KMS-11 (cell line): ENCODE measurements at regions not wholly inside any gene's neighbourhood (a gene's known extent, or its start where the extent isn't known, plus 50 kb on each side); places are given as distances from the start of the nearest gene placed in this dataset.
"Not testable (repeated sequence)": the region's sequence is repeated elsewhere in the genome, so short reads cannot be mapped to it uniquely, and the experiment has no call there.

ENCODE experiments used
- H2AFZ ChIP-seq: fragments of 200-600 bp; sonication (generic); 2 replicates; pipeline ENCODE4 v1.6.1; 2016; ENCODE audit warnings: antibody characterized with exemption, mixed run types, low read depth
- H3K27ac ChIP-seq: fragments of 200-600 bp; sonication (generic); 2 replicates; pipeline ENCODE4 v1.6.1; 2016; ENCODE audit warnings: mild to moderate bottlenecking, mixed run types
- H3K27me3 ChIP-seq: fragments of 200-600 bp; sonication (generic); 2 replicates; pipeline ENCODE4 v1.6.1; 2017; ENCODE audit warnings: mild to moderate bottlenecking, low read depth, mixed run types, moderate library complexity; ENCODE audit not compliant: insufficient read depth
- H3K36me3 ChIP-seq: fragments of 200-600 bp; sonication (generic); 2 replicates; pipeline ENCODE4 v1.6.1; 2017; ENCODE audit warnings: mild to moderate bottlenecking, mixed run types; ENCODE audit not compliant: insufficient read depth
- H3K4me1 ChIP-seq: fragments of 200-600 bp; sonication (generic); 2 replicates; pipeline ENCODE4 v1.6.1; 2016; ENCODE audit warnings: mild to moderate bottlenecking, low read depth, mixed run types; ENCODE audit not compliant: poor library complexity, severe bottlenecking
- H3K4me2 ChIP-seq: fragments of 200-600 bp; sonication (generic); 2 replicates; pipeline ENCODE4 v1.7.0; 2016; ENCODE audit warnings: mild to moderate bottlenecking, mixed run types
- H3K4me3 ChIP-seq: fragments of 200-600 bp; sonication (generic); IDR thresholded peaks from 2 replicates; pipeline ENCODE4 v1.6.1; 2017; ENCODE audit warnings: low read depth, low read length, mixed read lengths; ENCODE audit not compliant: insufficient read depth
- H3K79me2 ChIP-seq: fragments of 200-600 bp; sonication (generic); 2 replicates; pipeline ENCODE4 v1.6.1; 2016; ENCODE audit warnings: low read depth, mixed run types; ENCODE audit not compliant: insufficient read depth
- H3K9ac ChIP-seq: fragments of 200-600 bp; sonication (generic); 2 replicates; pipeline ENCODE4 v1.6.1; 2016; ENCODE audit warnings: mild to moderate bottlenecking, mixed run types
- H4K20me1 ChIP-seq: fragments of 200-600 bp; sonication (generic); 2 replicates; pipeline ENCODE4 v1.6.1; 2016; ENCODE audit warnings: mild to moderate bottlenecking, mixed run types; ENCODE audit not compliant: insufficient read depth
- TF ChIP-seq, protein P1 (sequence below): fragments of 200-600 bp; sonication (generic); conservative IDR thresholded peaks from 2 replicates; pipeline ENCODE4 v1.6.1; 2017; ENCODE audit warnings: low read depth, mild to moderate bottlenecking, antibody characterized with exemption, low read length, moderate library complexity, mixed read lengths

- no peak overlapping the region for H2AFZ ChIP-seq
- H3K4me3 ChIP-seq: no peak overlapping the region
- no peak overlapping the region for H3K4me2 ChIP-seq
- no peak overlapping the region for H3K9ac ChIP-seq
- H3K27me3 ChIP-seq: no peaks in the 10 kb centered on the region
- TF ChIP-seq, protein P1, sequence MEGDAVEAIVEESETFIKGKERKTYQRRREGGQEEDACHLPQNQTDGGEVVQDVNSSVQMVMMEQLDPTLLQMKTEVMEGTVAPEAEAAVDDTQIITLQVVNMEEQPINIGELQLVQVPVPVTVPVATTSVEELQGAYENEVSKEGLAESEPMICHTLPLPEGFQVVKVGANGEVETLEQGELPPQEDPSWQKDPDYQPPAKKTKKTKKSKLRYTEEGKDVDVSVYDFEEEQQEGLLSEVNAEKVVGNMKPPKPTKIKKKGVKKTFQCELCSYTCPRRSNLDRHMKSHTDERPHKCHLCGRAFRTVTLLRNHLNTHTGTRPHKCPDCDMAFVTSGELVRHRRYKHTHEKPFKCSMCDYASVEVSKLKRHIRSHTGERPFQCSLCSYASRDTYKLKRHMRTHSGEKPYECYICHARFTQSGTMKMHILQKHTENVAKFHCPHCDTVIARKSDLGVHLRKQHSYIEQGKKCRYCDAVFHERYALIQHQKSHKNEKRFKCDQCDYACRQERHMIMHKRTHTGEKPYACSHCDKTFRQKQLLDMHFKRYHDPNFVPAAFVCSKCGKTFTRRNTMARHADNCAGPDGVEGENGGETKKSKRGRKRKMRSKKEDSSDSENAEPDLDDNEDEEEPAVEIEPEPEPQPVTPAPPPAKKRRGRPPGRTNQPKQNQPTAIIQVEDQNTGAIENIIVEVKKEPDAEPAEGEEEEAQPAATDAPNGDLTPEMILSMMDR: no peak
- peaks cover 2% of the 10 kb centered on the region for H3K4me1 ChIP-seq
- no peaks in the 10 kb centered on the region for H3K36me3 ChIP-seq
- no peaks in the 10 kb centered on the region for H3K79me2 ChIP-seq
- H4K20me1 ChIP-seq: no peaks in the 10 kb centered on the region
- H3K27ac ChIP-seq: no peak overlapping the region
Observed at GRCh38 chr12:9327320-9327719, 119.1 kb upstream of the PZP start.

DNA sequence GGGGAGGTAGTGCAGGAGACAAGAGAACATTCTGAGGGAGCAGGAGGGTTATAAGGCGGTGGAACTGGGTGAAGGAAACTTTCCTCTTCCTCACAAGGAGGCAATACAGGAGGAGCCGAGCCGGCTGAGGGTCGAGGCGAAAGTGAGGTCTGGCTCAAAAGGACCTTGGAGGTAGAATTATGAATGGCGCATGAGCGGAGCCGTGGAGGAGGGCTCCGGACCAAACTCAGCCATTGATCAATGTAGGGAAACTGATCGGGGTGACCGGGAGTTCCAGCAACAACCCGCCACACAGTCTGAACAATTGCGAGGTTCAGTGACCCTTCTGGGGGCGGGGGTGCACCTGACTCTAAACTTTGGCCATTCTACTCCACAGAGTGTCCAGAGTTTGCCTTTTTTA lies 118.7 kb upstream of the PZP start:
- not testable (repeated sequence) for H3K9ac ChIP-seq, H3K36me3 ChIP-seq, H4K20me1 ChIP-seq, H3K79me2 ChIP-seq, H2AFZ ChIP-seq, H3K4me1 ChIP-seq, H3K27ac ChIP-seq, H3K4me3 ChIP-seq, H3K27me3 ChIP-seq, H3K4me2 ChIP-seq

GRCh38 chr12:9326085-9326484 lies 117.9 kb upstream of the PZP start:
- Histone ChIP-seq H3K4me2 (no peak overlapping the region), H3K27ac (no peak overlapping the region), H3K4me3 (no peak overlapping the region), H3K36me3 (no peaks in the 10 kb centered on the region), H3K27me3 (no peaks in the 10 kb centered on the region), H3K9ac (no peak overlapping the region), H4K20me1 (no peaks in the 10 kb centered on the region), H3K79me2 (no peaks in the 10 kb centered on the region), H2AFZ (no peak overlapping the region), H3K4me1 (no peaks in the 10 kb centered on the region)
- TF ChIP-seq, protein P1: no peak

DNA sequence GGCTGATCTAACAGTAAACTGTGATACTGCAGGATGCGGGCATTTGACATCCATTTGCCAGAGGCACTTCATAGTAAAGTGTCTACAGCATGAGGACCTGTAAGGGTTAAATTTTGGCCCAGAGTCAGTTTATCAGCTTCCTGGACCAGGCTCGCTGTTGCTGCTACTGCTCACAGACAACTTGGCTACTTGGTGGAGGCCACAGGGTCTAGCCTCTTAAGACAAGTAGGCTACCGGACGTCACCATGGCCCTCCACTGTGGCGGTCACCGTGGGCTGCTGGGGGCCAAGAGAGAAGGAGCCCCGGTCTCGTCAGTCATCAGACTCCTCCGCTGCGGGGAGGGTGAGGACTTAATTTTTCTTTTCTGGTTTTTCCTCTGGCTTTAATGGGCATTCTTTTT lies 117.3 kb upstream of the PZP start:
- H3K9ac ChIP-seq: no peak overlapping the region
- no peak overlapping the region for H3K27ac ChIP-seq
- no peaks in the 10 kb centered on the region for H3K79me2 ChIP-seq
- H3K4me1 ChIP-seq: no peaks in the 10 kb centered on the region
- no peaks in the 10 kb centered on the region for H3K27me3 ChIP-seq
- H3K4me2 ChIP-seq: no peak overlapping the region
- no peaks in the 10 kb centered on the region for H4K20me1 ChIP-seq
- no peak overlapping the region for H3K4me3 ChIP-seq
- TF ChIP-seq, protein P1: no peak
- no peak overlapping the region for H2AFZ ChIP-seq
- no peaks in the 10 kb centered on the region for H3K36me3 ChIP-seq

- H2AFZ ChIP-seq: no peak overlapping the region
- H3K79me2 ChIP-seq: no peaks in the 10 kb centered on the region
- H3K27me3 ChIP-seq: no peaks in the 10 kb centered on the region
- H4K20me1 ChIP-seq: no peaks in the 10 kb centered on the region
- no peaks in the 10 kb centered on the region for H3K36me3 ChIP-seq
- TF ChIP-seq, protein P1: no peak
- no peak overlapping the region for H3K9ac ChIP-seq
- H3K4me1 ChIP-seq: no peaks in the 10 kb centered on the region
- no peak overlapping the region for H3K4me2 ChIP-seq
- H3K27ac ChIP-seq: no peak overlapping the region
- H3K4me3 ChIP-seq: no peak overlapping the region
Observed at GRCh38 chr12:9324782-9325181, 116.6 kb upstream of the PZP start.
